Keratinocyte (primary cell): ENCODE measurements at regions not wholly inside any gene's neighbourhood (a gene's known extent, or its start where the extent isn't known, plus 50 kb on each side); places are given as distances from the start of the nearest gene placed in this dataset.
A peak's percentile ranks its signal among the peaks of the same experiment; 100 is the strongest.

Experiments used
- DNase-seq: peaks from one replicate; pipeline ENCODE4 v3.0.0-alpha.2; 2011; ENCODE audit warnings: low read depth, missing footprints, low spot score
- FAIRE-seq: peaks from 2 replicates; lab custom pipeline; 2011; peaks lifted over from hg19 to GRCh38; lab: Jason Lieb, UNC
- H2AFZ ChIP-seq: 2 replicates; pipeline ENCODE4 v1.6.0; 2012; ENCODE audit warnings: low read length, control low read depth, inconsistent platforms; ENCODE audit not compliant: control insufficient read depth
- H3K27ac ChIP-seq: 2 replicates; pipeline ENCODE4 v1.5.1; 2011; ENCODE audit warnings: low read length; ENCODE audit not compliant: control insufficient read depth, insufficient read depth
- H3K27me3 ChIP-seq: 3 replicates; pipeline ENCODE4 v1.6.0; 2011; ENCODE audit warnings: low read length; ENCODE audit not compliant: control insufficient read depth, insufficient read depth; ENCODE audit errors: extremely low read depth
- H3K36me3 ChIP-seq, 2 experiments: 2 replicates in 1 of 2; 3 replicates in 1 of 2; pipeline ENCODE4 v1.5.1; 2011; ENCODE audit warnings: low read length in 2 of 2, mild to moderate bottlenecking in 1 of 2; ENCODE audit not compliant: control insufficient read depth in 2 of 2, insufficient read depth in 2 of 2; ENCODE audit errors: extremely low read depth in 1 of 2
- H3K4me1 ChIP-seq: 3 replicates; pipeline ENCODE4 v1.5.1; 2011; ENCODE audit warnings: low read length; ENCODE audit not compliant: control insufficient read depth, insufficient read depth; ENCODE audit errors: extremely low read depth
- H3K4me2 ChIP-seq: 3 replicates; pipeline ENCODE4 v1.6.0; 2011; ENCODE audit warnings: low read depth, low read length; ENCODE audit not compliant: control insufficient read depth, insufficient read depth; ENCODE audit errors: extremely low read depth
- H3K4me3 ChIP-seq, 3 experiments: fragments of 200-600 bp in 1 of 3; sonication (generic) in 1 of 3; 2 replicates in 2 of 3; 3 replicates in 1 of 3; pipeline ENCODE4 v1.5.1; 2011 to 2016; ENCODE audit warnings: low read length in 3 of 3, mild to moderate bottlenecking in 3 of 3, control low read depth in 2 of 3, inconsistent platforms in 1 of 3, low read depth in 1 of 3, mixed read lengths in 1 of 3, mixed run types in 1 of 3, moderate library complexity in 1 of 3; ENCODE audit not compliant: control insufficient read depth in 2 of 3, insufficient read depth in 2 of 3; ENCODE audit errors: extremely low read depth in 1 of 3
- H3K79me2 ChIP-seq: 2 replicates; pipeline ENCODE4 v1.6.0; 2012; ENCODE audit warnings: low read length; ENCODE audit not compliant: control insufficient read depth, insufficient read depth
- H3K9ac ChIP-seq: 3 replicates; pipeline ENCODE4 v1.6.0; 2011; ENCODE audit warnings: low read length; ENCODE audit not compliant: control insufficient read depth, insufficient read depth; ENCODE audit errors: extremely low read depth
- H3K9me1 ChIP-seq: 3 replicates; pipeline ENCODE4 v1.6.0; 2011; ENCODE audit warnings: low read length; ENCODE audit not compliant: control insufficient read depth, insufficient read depth; ENCODE audit errors: extremely low read depth
- H3K9me3 ChIP-seq: 2 replicates; pipeline ENCODE4 v1.5.1; 2012; ENCODE audit warnings: low read depth, low read length; ENCODE audit not compliant: control insufficient read depth
- H4K20me1 ChIP-seq: 3 replicates; pipeline ENCODE4 v1.6.0; 2011; ENCODE audit warnings: low read length; ENCODE audit not compliant: control insufficient read depth, insufficient read depth; ENCODE audit errors: extremely low read depth
- CTCF ChIP-seq, 3 experiments: IDR thresholded peaks in 1 of 3; conservative IDR thresholded peaks in 1 of 3; optimal IDR thresholded peaks in 1 of 3; 2 replicates in 2 of 3; 3 replicates in 1 of 3; pipeline versions ENCODE3 to v1.5.1; 2011; ENCODE audit warnings: low read length in 3 of 3, mild to moderate bottlenecking in 3 of 3, moderate library complexity in 2 of 3, control low read depth in 1 of 3, inconsistent platforms in 1 of 3; ENCODE audit not compliant: insufficient read depth in 2 of 3; ENCODE audit errors: extremely low read depth in 1 of 3
- EZH2 ChIP-seq: IDR thresholded peaks from one replicate; pipeline ENCODE4 v1.6.1; 2012; ENCODE audit warnings: inconsistent platforms, mild to moderate bottlenecking, low read length, moderate library complexity
- dilution Hi-C: fragments of 300-500 bp; cut with MboI; formaldehyde crosslinking; loops from one replicate; pipeline ENCODE4 v1.7.0; 2020; ENCODE audit warnings: low sequenced_read_pairs; ENCODE audit not compliant: extremely low pct_ligation_motif_present

GRCh38 chr20:48331518-48332286 is 496.1 kb downstream of the PREX1 start:
- H3K9ac ChIP-seq = no peak overlapping the region
- dilution Hi-C loops = no loop called here
- H3K27ac ChIP-seq = no peak overlapping the region
- no peaks in the 10 kb centered on the region for H3K36me3 ChIP-seq
- no peak for FAIRE-seq
- no peak overlapping the region for H3K4me3 ChIP-seq
- H3K79me2 ChIP-seq = no peaks in the 10 kb centered on the region
- H4K20me1 ChIP-seq = no peaks in the 10 kb centered on the region
- no peak for DNase-seq
- no peaks in the 10 kb centered on the region for H3K9me3 ChIP-seq
- no peak overlapping the region for H2AFZ ChIP-seq
- TF ChIP-seq CTCF (optimal IDR thresholded peaks at IDR 0.05 in 1 of 3, IDR thresholded peaks at IDR 0.05 in 1 of 3, conservative IDR thresholded peaks at IDR 0.05 in 1 of 3; ENCODE audit: extremely low read depth in 1 of 3, insufficient read depth in 2 of 3, low read length in 3 of 3) = no peak
- no peak for TF ChIP-seq EZH2
- no peak overlapping the region for H3K4me2 ChIP-seq
- H3K9me1 ChIP-seq = no peaks in the 10 kb centered on the region
- H3K4me1 ChIP-seq = no peaks in the 10 kb centered on the region
- peaks cover 28% of the 10 kb centered on the region for H3K27me3 ChIP-seq

- dilution Hi-C loops = no loop called here
- H3K9me3 ChIP-seq = no peaks in the 10 kb centered on the region
- H2AFZ ChIP-seq = no peak overlapping the region
- no peak for FAIRE-seq
- H4K20me1 ChIP-seq = no peaks in the 10 kb centered on the region
- no peaks in the 10 kb centered on the region for H3K4me1 ChIP-seq
- DNase-seq = no peak
- no peak overlapping the region for H3K27ac ChIP-seq
- H3K9ac ChIP-seq = no peak overlapping the region
- TF ChIP-seq EZH2 = no peak
- TF ChIP-seq CTCF (optimal IDR thresholded peaks at IDR 0.05 in 1 of 3, IDR thresholded peaks at IDR 0.05 in 1 of 3, conservative IDR thresholded peaks at IDR 0.05 in 1 of 3; ENCODE audit: extremely low read depth in 1 of 3, insufficient read depth in 2 of 3, low read length in 3 of 3) = peak in 2 of 3 experiments; percentile 13 to 22
- H3K9me1 ChIP-seq = no peaks in the 10 kb centered on the region
- H3K4me3 ChIP-seq = no peak overlapping the region
- no peaks in the 10 kb centered on the region for H3K79me2 ChIP-seq
- H3K36me3 ChIP-seq = no peaks in the 10 kb centered on the region
- H3K27me3 ChIP-seq = peaks cover 23% of the 10 kb centered on the region
- H3K4me2 ChIP-seq = no peak overlapping the region
These were observed 497.8 kb downstream of the PREX1 start for GRCh38 chr20:48329676-48330664.
